Tibial nerve (tissue), 3 donors: ENCODE measurements at regions not wholly inside any gene's neighbourhood (a gene's known extent, or its start where the extent isn't known, plus 50 kb on each side); places are given as distances from the start of the nearest gene placed in this dataset.

ENCODE experiments used
- POLR2A ChIP-seq, 2 donors: fragments of 450-650 bp; IDR thresholded peaks; one replicate each; pipeline ENCODE4 v1.6.1; 2017; ENCODE audit warnings: antibody characterized with exemption in 2 of 2, mild to moderate bottlenecking in 2 of 2, moderate library complexity in 2 of 2
- TF ChIP-seq, protein P1 (sequence below), 5 experiments: fragments of 200-600 bp in 3 of 5; fragments of 450-650 bp in 2 of 5; sonication (generic) in 3 of 5; IDR thresholded peaks; one replicate each; pipeline ENCODE4 v1.5.1; 2016 to 2019; ENCODE audit warnings: antibody characterized with exemption in 5 of 5, mild to moderate bottlenecking in 3 of 5, moderate library complexity in 2 of 5

DNA sequence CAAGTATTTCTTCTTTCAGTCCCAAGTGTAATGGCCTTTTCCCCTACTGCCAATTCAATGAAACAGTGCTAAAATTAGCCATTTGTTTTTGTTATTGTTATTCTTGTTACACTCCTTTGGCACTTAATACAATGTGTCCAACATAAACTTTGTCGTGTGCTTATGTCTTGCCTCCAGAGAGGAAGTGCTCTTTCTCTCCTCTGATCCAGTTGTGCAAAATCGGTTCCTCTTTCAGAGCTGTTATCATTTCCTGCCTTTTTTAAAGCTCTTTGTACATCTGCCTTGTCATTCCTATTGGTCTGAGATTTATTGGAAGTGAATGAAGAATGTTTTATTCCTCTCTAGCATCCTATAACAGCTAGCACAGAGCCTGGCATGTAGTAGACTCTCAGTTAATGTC lies 623.2 kb upstream of the ID2 start:
- no peak for TF ChIP-seq POLR2A (IDR thresholded peaks at IDR 0.05)
- TF ChIP-seq, protein P1, sequence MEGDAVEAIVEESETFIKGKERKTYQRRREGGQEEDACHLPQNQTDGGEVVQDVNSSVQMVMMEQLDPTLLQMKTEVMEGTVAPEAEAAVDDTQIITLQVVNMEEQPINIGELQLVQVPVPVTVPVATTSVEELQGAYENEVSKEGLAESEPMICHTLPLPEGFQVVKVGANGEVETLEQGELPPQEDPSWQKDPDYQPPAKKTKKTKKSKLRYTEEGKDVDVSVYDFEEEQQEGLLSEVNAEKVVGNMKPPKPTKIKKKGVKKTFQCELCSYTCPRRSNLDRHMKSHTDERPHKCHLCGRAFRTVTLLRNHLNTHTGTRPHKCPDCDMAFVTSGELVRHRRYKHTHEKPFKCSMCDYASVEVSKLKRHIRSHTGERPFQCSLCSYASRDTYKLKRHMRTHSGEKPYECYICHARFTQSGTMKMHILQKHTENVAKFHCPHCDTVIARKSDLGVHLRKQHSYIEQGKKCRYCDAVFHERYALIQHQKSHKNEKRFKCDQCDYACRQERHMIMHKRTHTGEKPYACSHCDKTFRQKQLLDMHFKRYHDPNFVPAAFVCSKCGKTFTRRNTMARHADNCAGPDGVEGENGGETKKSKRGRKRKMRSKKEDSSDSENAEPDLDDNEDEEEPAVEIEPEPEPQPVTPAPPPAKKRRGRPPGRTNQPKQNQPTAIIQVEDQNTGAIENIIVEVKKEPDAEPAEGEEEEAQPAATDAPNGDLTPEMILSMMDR (IDR thresholded peaks at IDR 0.05): no peak
